Mesendoderm (in vitro differentiated cells): ENCODE measurements at regions not wholly inside any gene's neighbourhood (a gene's known extent, or its start where the extent isn't known, plus 50 kb on each side); places are given as distances from the start of the nearest gene placed in this dataset.
"Not testable (repeated sequence)": the region's sequence is repeated elsewhere in the genome, so short reads cannot be mapped to it uniquely, and the experiment has no call there.

ENCODE experiments used
- DNase-seq: peaks from one replicate; pipeline ENCODE4 v3.0.0; 2013
- H2AK5ac ChIP-seq: 2 replicates; pipeline ENCODE4 v1.6.1; 2013; ENCODE audit warnings: low read length, inconsistent platforms
- H2BK120ac ChIP-seq: 2 replicates; pipeline ENCODE4 v1.6.1; 2013; ENCODE audit warnings: low read depth, mild to moderate bottlenecking, low read length, moderate library complexity, mixed read lengths
- H2BK15ac ChIP-seq: replicated peaks from 2 replicates; pipeline ENCODE4 v1.6.1; 2013; ENCODE audit warnings: low read depth, mild to moderate bottlenecking, moderate library complexity
- H2BK5ac ChIP-seq: 2 replicates; pipeline ENCODE4 v1.6.1; 2013; ENCODE audit warnings: low read length, inconsistent platforms
- H3K18ac ChIP-seq: 2 replicates; pipeline ENCODE4 v1.6.1; 2013; ENCODE audit warnings: mild to moderate bottlenecking, low read length, mixed read lengths
- H3K23ac ChIP-seq: one replicate; pipeline ENCODE4 v1.6.1; 2013; ENCODE audit warnings: low read length
- H3K27ac ChIP-seq: 2 replicates; pipeline ENCODE4 v1.5.1; 2013; ENCODE audit warnings: low read depth, mild to moderate bottlenecking, inconsistent platforms, low read length, moderate library complexity
- H3K27me3 ChIP-seq: 2 replicates; pipeline ENCODE4 v1.6.1; 2013; ENCODE audit warnings: low read length, control low read depth, mild to moderate bottlenecking, inconsistent platforms; ENCODE audit not compliant: insufficient read depth, poor library complexity
- H3K36me3 ChIP-seq: 2 replicates; pipeline ENCODE4 v1.6.1; 2013; ENCODE audit warnings: low read length, inconsistent platforms; ENCODE audit not compliant: control insufficient read depth, insufficient read depth
- H3K4ac ChIP-seq: one replicate; pipeline ENCODE4 v1.6.1; 2013; ENCODE audit warnings: low read depth, mild to moderate bottlenecking, low read length, moderate library complexity
- H3K4me1 ChIP-seq: 2 replicates; pipeline ENCODE4 v1.6.1; 2013; ENCODE audit warnings: low read depth, low read length, inconsistent platforms; ENCODE audit not compliant: control insufficient read depth
- H3K4me2 ChIP-seq: 2 replicates; pipeline ENCODE4 v1.6.1; 2013; ENCODE audit warnings: low read length
- H3K4me3 ChIP-seq: 2 replicates; pipeline ENCODE4 v1.5.1; 2013; ENCODE audit warnings: mild to moderate bottlenecking, low read length
- H3K56ac ChIP-seq: one replicate; pipeline ENCODE4 v1.6.1; 2013; ENCODE audit warnings: low read length
- H3K79me1 ChIP-seq: 2 replicates; pipeline ENCODE4 v1.6.1; 2013; ENCODE audit warnings: low read length, inconsistent platforms
- H3K79me2 ChIP-seq: 2 replicates; pipeline ENCODE4 v1.6.1; 2013; ENCODE audit warnings: mild to moderate bottlenecking, low read length; ENCODE audit not compliant: control insufficient read depth, insufficient read depth
- H3K9ac ChIP-seq: 2 replicates; pipeline ENCODE4 v1.6.1; 2013; ENCODE audit warnings: low read length, inconsistent platforms
- H4K5ac ChIP-seq: one replicate; pipeline ENCODE4 v1.6.1; 2013; ENCODE audit warnings: low read length
- H4K8ac ChIP-seq: one replicate; pipeline ENCODE4 v1.6.1; 2013; ENCODE audit warnings: low read depth, mild to moderate bottlenecking, control low read depth, low read length, moderate library complexity
- WGBS: extraction: QIAGEN DNeasy Blood & Tissue Kit; methylation state at CpG from one replicate; pipeline ENCODE4 v1.1.7; 2013; ENCODE audit warnings: low lambda C conversion rate, missing lambda C conversion rate; ENCODE audit not compliant: insufficient coverage; ENCODE audit errors: extremely low coverage; 5-methylcytosine and 5-hydroxymethylcytosine counted together

DNA sequence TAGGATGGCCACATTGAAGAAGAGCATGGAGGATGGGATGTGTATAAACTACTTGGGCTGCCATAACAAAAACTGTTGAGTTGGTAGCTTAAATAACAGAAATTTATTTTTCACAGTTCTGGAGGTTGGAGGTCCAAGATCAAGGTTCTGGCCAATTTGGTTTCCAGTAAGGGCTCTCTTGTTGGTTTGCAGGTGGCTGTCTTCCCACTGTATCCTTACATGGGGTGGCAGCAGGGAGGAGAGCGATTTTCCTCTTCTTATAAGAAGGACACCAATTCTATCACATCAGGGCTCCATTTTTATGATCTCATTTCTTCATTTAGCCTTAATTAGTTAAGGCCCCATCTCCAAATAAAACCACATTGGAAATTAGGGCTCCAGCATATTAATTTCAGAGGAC, 465.7 kb downstream of the GADD45G start:
- no peak for DNase-seq
- no peaks in the 10 kb centered on the region for H3K79me1 ChIP-seq
- no peak overlapping the region for H2AK5ac ChIP-seq
- H3K56ac ChIP-seq = no peak overlapping the region
- H3K18ac ChIP-seq = no peak overlapping the region
- no peaks in the 10 kb centered on the region for H3K27me3 ChIP-seq
- no CpG with 5 or more reads among the region's 1 CpG for WGBS
- H4K8ac ChIP-seq = no peak overlapping the region
- H3K9ac ChIP-seq = no peak overlapping the region
- no peaks in the 10 kb centered on the region for H3K79me2 ChIP-seq
- H2BK5ac ChIP-seq = no peak overlapping the region
- H3K23ac ChIP-seq = no peak overlapping the region
- H3K27ac ChIP-seq = no peak overlapping the region
- no peaks in the 10 kb centered on the region for H3K36me3 ChIP-seq
- no peak overlapping the region for H2BK15ac ChIP-seq
- H3K4me1 ChIP-seq = no peaks in the 10 kb centered on the region
- no peak overlapping the region for H3K4me2 ChIP-seq
- H3K4me3 ChIP-seq = no peak overlapping the region
- no peak overlapping the region for H3K4ac ChIP-seq
- H4K5ac ChIP-seq = no peak overlapping the region
- no peak overlapping the region for H2BK120ac ChIP-seq

DNA sequence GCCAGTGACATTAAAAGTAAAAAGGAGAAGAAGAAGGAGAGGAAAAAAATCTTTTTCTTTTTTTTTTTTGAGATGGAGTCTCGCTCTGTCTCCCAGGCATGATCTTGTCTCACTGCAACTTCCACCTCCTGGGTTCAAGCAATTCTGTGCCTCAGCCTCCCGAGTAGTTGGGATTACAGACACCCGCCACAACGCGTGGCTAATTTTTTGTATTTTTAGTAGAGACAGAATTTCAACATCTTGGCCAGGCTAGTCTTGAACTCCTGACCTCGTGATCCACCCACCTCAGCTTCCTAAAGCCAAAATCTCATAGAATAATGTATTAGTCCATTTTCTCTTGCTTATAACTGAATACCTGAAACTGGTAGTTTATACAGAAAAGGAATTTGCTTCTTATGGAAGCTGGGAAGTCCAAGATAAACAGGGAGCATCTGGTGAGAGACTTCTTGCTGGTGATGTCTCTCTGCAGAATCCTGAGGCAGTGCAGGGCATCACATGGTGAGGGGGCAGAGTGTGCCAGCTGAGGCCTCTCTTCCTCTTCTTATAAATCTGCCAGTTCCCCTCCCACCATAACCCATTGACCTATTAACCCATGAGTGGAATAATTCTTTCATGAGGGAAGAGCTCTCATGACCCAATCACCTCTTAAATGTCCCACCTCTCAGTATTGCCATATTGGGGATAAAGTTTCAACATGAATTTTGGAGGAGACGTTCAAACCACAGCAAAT, 466.3 kb downstream of the GADD45G start:
- no peak overlapping the region for H2BK120ac ChIP-seq
- no peak overlapping the region for H3K18ac ChIP-seq
- H3K9ac ChIP-seq = no peak overlapping the region
- no peak for DNase-seq
- H3K4ac ChIP-seq = no peak overlapping the region
- no peak overlapping the region for H2BK5ac ChIP-seq
- H3K23ac ChIP-seq = no peak overlapping the region
- no peaks in the 10 kb centered on the region for H3K36me3 ChIP-seq
- no peak overlapping the region for H3K27ac ChIP-seq
- no peak overlapping the region for H2BK15ac ChIP-seq
- no peaks in the 10 kb centered on the region for H3K4me1 ChIP-seq
- H3K4me2 ChIP-seq = no peak overlapping the region
- no peaks in the 10 kb centered on the region for H3K79me1 ChIP-seq
- no peaks in the 10 kb centered on the region for H3K27me3 ChIP-seq
- H4K8ac ChIP-seq = no peak overlapping the region
- H3K79me2 ChIP-seq = no peaks in the 10 kb centered on the region
- H3K56ac ChIP-seq = no peak overlapping the region
- H4K5ac ChIP-seq = no peak overlapping the region
- no CpG with 5 or more reads among the region's 7 CpGs for WGBS
- no peak overlapping the region for H2AK5ac ChIP-seq
- H3K4me3 ChIP-seq = no peak overlapping the region

- H3K4me1 ChIP-seq = no peaks in the 10 kb centered on the region
- no peak overlapping the region for H4K8ac ChIP-seq
- H3K4me3 ChIP-seq = no peak overlapping the region
- no peak overlapping the region for H3K18ac ChIP-seq
- H2AK5ac ChIP-seq = no peak overlapping the region
- H3K4ac ChIP-seq = no peak overlapping the region
- no peak overlapping the region for H2BK15ac ChIP-seq
- no peak overlapping the region for H2BK5ac ChIP-seq
- WGBS = no CpG with 5 or more reads among the region's 3 CpGs
- no peak overlapping the region for H2BK120ac ChIP-seq
- H4K5ac ChIP-seq = no peak overlapping the region
- H3K23ac ChIP-seq = no peak overlapping the region
- H3K36me3 ChIP-seq = no peaks in the 10 kb centered on the region
- no peak overlapping the region for H3K56ac ChIP-seq
- no peak for DNase-seq
- H3K79me2 ChIP-seq = no peaks in the 10 kb centered on the region
- H3K4me2 ChIP-seq = no peak overlapping the region
- no peaks in the 10 kb centered on the region for H3K27me3 ChIP-seq
- no peaks in the 10 kb centered on the region for H3K79me1 ChIP-seq
- no peak overlapping the region for H3K9ac ChIP-seq
- no peak overlapping the region for H3K27ac ChIP-seq
Observed at GRCh38 chr9:90073186-90073945, 468.6 kb downstream of the GADD45G start.

- H3K36me3 ChIP-seq = no peaks in the 10 kb centered on the region
- WGBS = no CpG with 5 or more reads among the region's 6 CpGs
- no peak overlapping the region for H3K23ac ChIP-seq
- H3K4ac ChIP-seq = no peak overlapping the region
- H3K4me2 ChIP-seq = no peak overlapping the region
- H3K9ac ChIP-seq = no peak overlapping the region
- no peak overlapping the region for H3K56ac ChIP-seq
- H3K27me3 ChIP-seq = no peaks in the 10 kb centered on the region
- no peak overlapping the region for H2BK120ac ChIP-seq
- no peak overlapping the region for H2BK15ac ChIP-seq
- no peak overlapping the region for H4K5ac ChIP-seq
- no peak overlapping the region for H3K4me3 ChIP-seq
- H3K27ac ChIP-seq = no peak overlapping the region
- no peaks in the 10 kb centered on the region for H3K79me2 ChIP-seq
- no peak overlapping the region for H2AK5ac ChIP-seq
- no peak overlapping the region for H4K8ac ChIP-seq
- no peaks in the 10 kb centered on the region for H3K4me1 ChIP-seq
- no peaks in the 10 kb centered on the region for H3K79me1 ChIP-seq
- H3K18ac ChIP-seq = no peak overlapping the region
- no peak for DNase-seq
- H2BK5ac ChIP-seq = no peak overlapping the region
Observed at GRCh38 chr9:90074316-90074962, 469.6 kb downstream of the GADD45G start.

DNA sequence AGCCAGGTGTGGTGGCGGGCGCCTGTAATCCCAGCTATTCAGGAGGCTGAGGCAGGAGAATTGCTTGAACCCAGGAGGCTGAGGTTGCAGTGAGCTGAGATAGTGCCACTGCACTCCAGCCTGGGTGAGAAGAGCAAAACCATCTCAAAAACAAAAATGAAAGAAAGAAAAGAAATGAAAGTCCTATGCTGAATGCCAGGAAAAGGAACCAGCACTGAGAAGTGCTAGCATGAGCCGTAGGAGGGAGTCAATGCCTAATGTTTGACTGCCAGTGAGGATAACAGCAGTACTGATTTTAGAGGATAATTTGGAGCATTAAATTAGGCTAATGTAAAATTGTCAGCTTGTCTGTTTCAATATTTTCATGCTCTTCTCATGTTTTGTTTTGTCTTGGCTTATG, 472.8 kb downstream of the GADD45G start:
- H2BK5ac ChIP-seq, H3K79me1 ChIP-seq, H3K36me3 ChIP-seq, H3K18ac ChIP-seq, H3K4me2 ChIP-seq, H3K9ac ChIP-seq, H3K23ac ChIP-seq, H2AK5ac ChIP-seq, DNase-seq, H4K8ac ChIP-seq, H3K27me3 ChIP-seq, H3K4me1 ChIP-seq, H3K27ac ChIP-seq, H2BK120ac ChIP-seq, H4K5ac ChIP-seq, H2BK15ac ChIP-seq, H3K4ac ChIP-seq, H3K4me3 ChIP-seq, H3K56ac ChIP-seq, H3K79me2 ChIP-seq: not testable (repeated sequence)
- no CpG with 5 or more reads among the region's 3 CpGs for WGBS
